ENCODE measurements at regions not wholly inside any gene's neighbourhood (a gene's known extent, or its start where the extent isn't known, plus 50 kb on each side); places are given as distances from the start of the nearest gene placed in this dataset.

DNA sequence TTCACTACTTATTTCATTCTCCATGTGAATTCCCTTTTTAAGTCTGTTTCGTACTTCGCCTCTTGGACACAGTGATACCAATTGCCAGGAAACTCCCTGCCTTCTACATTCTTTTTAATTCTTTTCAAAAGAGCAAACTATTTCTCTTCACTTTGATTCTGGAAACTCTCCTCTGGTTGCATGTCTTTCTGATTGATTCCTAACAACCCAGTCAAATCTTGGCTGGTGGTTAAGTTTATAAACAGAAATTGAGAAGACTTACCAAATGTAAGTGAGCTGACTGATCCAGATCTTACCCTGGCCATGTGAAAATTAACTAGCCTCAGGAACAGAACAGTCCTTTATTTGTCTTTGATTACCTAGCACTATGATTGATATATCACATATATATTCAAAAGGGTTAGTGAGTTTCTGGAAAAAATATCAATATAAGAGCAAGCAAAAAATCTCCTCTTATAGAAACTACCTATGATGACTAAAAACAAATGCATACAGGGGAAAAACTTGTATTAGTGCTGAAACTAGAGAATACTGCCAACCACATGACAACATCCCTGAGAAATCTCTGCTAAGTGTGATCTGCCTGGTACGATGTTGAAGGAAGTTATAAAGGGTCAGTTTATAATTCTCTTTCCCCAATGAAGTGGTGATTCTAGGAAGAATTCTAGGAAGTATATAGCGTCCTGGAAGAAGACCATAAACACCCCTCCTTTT is 152.6 kb upstream of the HTR2A start:
- TF ChIP-seq, protein P1, sequence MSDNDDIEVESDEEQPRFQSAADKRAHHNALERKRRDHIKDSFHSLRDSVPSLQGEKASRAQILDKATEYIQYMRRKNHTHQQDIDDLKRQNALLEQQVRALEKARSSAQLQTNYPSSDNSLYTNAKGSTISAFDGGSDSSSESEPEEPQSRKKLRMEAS (IDR thresholded peaks at IDR 0.05; ENCODE audit: low read depth, low read length), result no peak
- no peak for TF ChIP-seq MYC (IDR thresholded peaks at IDR 0.05; ENCODE audit: low read depth, low read length)
- TF ChIP-seq, protein P2, sequence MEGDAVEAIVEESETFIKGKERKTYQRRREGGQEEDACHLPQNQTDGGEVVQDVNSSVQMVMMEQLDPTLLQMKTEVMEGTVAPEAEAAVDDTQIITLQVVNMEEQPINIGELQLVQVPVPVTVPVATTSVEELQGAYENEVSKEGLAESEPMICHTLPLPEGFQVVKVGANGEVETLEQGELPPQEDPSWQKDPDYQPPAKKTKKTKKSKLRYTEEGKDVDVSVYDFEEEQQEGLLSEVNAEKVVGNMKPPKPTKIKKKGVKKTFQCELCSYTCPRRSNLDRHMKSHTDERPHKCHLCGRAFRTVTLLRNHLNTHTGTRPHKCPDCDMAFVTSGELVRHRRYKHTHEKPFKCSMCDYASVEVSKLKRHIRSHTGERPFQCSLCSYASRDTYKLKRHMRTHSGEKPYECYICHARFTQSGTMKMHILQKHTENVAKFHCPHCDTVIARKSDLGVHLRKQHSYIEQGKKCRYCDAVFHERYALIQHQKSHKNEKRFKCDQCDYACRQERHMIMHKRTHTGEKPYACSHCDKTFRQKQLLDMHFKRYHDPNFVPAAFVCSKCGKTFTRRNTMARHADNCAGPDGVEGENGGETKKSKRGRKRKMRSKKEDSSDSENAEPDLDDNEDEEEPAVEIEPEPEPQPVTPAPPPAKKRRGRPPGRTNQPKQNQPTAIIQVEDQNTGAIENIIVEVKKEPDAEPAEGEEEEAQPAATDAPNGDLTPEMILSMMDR (IDR thresholded peaks at IDR 0.05; ENCODE audit: low read depth, low read length), result no peak
- no peak for TF ChIP-seq POLR2A (IDR thresholded peaks at IDR 0.05; ENCODE audit: extremely low read depth, insufficient read length)
- no peak for DNase-seq (ENCODE audit: low read depth)
- no peak overlapping the region for H3K4me3 ChIP-seq (ENCODE audit: low read depth, low read length)

DNA sequence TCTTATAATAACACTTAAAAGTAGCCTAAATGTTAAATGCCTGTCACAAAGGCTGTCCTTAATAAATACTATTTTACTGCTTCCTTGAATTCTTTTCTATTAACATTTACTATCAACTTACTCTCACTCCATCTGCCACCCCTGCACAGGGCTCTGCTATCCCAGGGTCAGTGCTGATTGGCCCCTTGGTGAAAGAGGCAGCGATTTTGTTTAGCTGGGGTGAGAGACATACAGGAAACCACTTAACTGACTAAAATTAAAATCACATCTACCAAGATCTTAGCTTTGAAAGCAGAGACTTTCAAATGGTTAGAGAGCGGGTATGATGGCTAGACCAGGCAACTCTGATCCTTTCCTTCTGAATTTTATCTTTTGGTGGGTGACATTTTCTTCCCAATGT is 149.9 kb upstream of the HTR2A start:
- TF ChIP-seq POLR2A (IDR thresholded peaks at IDR 0.05; ENCODE audit: extremely low read depth, insufficient read length) (no peak), MYC (IDR thresholded peaks at IDR 0.05; ENCODE audit: low read depth, low read length) (no peak)
- TF ChIP-seq, protein P2 (IDR thresholded peaks at IDR 0.05; ENCODE audit: low read depth, low read length), result no peak
- TF ChIP-seq, protein P1 (IDR thresholded peaks at IDR 0.05; ENCODE audit: low read depth, low read length), result no peak
- DNase-seq (ENCODE audit: low read depth), result no peak
- no peak overlapping the region for H3K4me3 ChIP-seq (ENCODE audit: low read depth, low read length)

DNA sequence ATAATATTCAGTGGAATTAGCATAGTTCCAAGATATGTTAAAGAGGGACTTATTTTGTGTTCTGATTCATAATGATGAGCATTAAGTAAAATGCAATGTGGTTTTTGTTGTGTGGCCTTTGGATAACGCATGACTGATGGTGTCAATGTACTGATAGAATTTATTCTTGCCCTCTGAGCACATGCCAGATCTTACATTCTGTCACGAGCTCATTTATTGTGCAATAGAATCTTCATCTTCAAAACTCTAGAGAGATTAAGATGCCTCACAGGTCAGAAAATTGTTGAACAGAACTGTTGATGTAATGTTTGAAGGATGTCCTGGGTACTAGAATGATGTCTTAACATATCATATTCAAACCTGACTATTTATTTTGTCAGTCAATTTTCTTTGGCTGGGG is 148.0 kb upstream of the HTR2A start:
- no peak for DNase-seq (ENCODE audit: low read depth)
- H3K4me3 ChIP-seq (ENCODE audit: low read depth, low read length), result no peak overlapping the region
- TF ChIP-seq, protein P2 (IDR thresholded peaks at IDR 0.05; ENCODE audit: low read depth, low read length), result no peak
- TF ChIP-seq POLR2A (IDR thresholded peaks at IDR 0.05; ENCODE audit: extremely low read depth, insufficient read length) (no peak), MYC (IDR thresholded peaks at IDR 0.05; ENCODE audit: low read depth, low read length) (no peak)
- TF ChIP-seq, protein P1 (IDR thresholded peaks at IDR 0.05; ENCODE audit: low read depth, low read length), result no peak

DNA sequence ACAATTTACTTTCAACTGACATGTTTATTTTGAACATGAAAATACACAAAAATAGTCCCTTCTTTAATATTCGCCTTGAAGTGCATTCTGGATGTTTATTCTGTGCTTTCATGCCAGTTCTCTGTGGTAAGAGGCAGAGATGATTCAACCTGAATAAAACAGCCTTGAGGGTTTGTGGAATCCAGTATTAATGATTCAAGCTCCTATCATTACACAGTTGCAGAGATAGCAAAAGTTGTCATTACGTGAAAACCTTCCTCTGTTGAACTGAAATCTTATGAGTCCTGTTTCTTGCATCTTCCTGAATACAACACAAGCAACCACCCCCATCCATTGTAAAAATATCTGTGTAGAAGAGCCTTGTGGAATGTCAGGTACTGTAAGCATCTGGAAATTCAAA is 142.3 kb upstream of the HTR2A start:
- H3K4me3 ChIP-seq (ENCODE audit: low read depth, low read length), result no peak overlapping the region
- TF ChIP-seq MYC (IDR thresholded peaks at IDR 0.05; ENCODE audit: low read depth, low read length) (no peak), POLR2A (IDR thresholded peaks at IDR 0.05; ENCODE audit: extremely low read depth, insufficient read length) (no peak)
- TF ChIP-seq, protein P2 (IDR thresholded peaks at IDR 0.05; ENCODE audit: low read depth, low read length), result no peak
- TF ChIP-seq, protein P1 (IDR thresholded peaks at IDR 0.05; ENCODE audit: low read depth, low read length), result no peak
- DNase-seq (ENCODE audit: low read depth), result no peak

DNA sequence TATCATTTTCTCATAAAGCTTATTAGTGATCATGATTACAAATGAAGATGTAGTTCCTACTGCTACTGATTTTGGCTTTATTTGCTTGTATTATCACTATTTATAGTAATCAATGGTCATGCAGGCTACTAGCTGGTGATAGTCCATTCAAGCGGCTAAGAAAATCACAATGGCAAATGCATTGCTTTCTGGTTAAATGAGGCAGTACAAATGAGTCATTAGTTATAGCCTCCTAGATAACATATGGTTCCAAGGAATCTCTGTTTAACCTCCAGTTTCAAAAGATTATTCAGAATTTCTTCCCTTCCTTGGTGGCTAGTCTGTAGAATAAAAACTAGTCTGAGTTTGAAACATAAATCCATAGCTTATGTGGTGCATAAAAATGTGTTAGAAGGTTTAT is 141.3 kb upstream of the HTR2A start:
- no peak overlapping the region for H3K4me3 ChIP-seq (ENCODE audit: low read depth, low read length)
- TF ChIP-seq, protein P2 (IDR thresholded peaks at IDR 0.05; ENCODE audit: low read depth, low read length), result no peak
- TF ChIP-seq MYC (IDR thresholded peaks at IDR 0.05; ENCODE audit: low read depth, low read length) (no peak), POLR2A (IDR thresholded peaks at IDR 0.05; ENCODE audit: extremely low read depth, insufficient read length) (no peak)
- TF ChIP-seq, protein P1 (IDR thresholded peaks at IDR 0.05; ENCODE audit: low read depth, low read length), result no peak
- no peak for DNase-seq (ENCODE audit: low read depth)

Measured in NB4 (cell line).